CD14-positive monocyte (primary cell): ENCODE measurements at regions not wholly inside any gene's neighbourhood (a gene's known extent, or its start where the extent isn't known, plus 50 kb on each side); places are given as distances from the start of the nearest gene placed in this dataset.

Experiments used
- DNase-seq, 3 donors: peaks; one replicate each; pipeline ENCODE4 v3.0.0-alpha.2; 2011 to 2022
- H2AFZ ChIP-seq: 2 replicates; pipeline ENCODE4 v1.6.0; 2012; ENCODE audit warnings: mild to moderate bottlenecking, low read depth, low read length, inconsistent platforms; ENCODE audit not compliant: insufficient read depth, poor library complexity, severe bottlenecking
- H3K27ac ChIP-seq, 2 donors: 1 replicate in 1 of 2; 2 replicates in 1 of 2; pipeline ENCODE4 v1.5.1; 2012 to 2013; ENCODE audit warnings: low read length in 2 of 2, control low read depth in 1 of 2, inconsistent platforms in 1 of 2, low read depth in 1 of 2, mild to moderate bottlenecking in 1 of 2
- H3K27me3 ChIP-seq, 2 donors: one replicate each; pipeline versions ENCODE4 v1.6.0 to v1.6.1; 2011 to 2013; ENCODE audit warnings: low read length in 2 of 2; ENCODE audit not compliant: control insufficient read depth in 2 of 2, insufficient read depth in 2 of 2
- H3K36me3 ChIP-seq, 2 donors: replicated peaks in 1 of 2; 1 replicate in 1 of 2; 2 replicates in 1 of 2; pipeline versions ENCODE4 v1.5.1 to v1.6.1; 2012 to 2013; ENCODE audit warnings: low read length in 2 of 2, control low read depth in 1 of 2, inconsistent platforms in 1 of 2, mild to moderate bottlenecking in 1 of 2; ENCODE audit not compliant: insufficient read depth in 2 of 2, control insufficient read depth in 1 of 2
- H3K4me1 ChIP-seq, 2 donors: 1 replicate in 1 of 2; 2 replicates in 1 of 2; pipeline versions ENCODE4 v1.5.1 to v1.6.1; 2012 to 2013; ENCODE audit warnings: low read length in 2 of 2, control low read depth in 1 of 2, inconsistent platforms in 1 of 2, mild to moderate bottlenecking in 1 of 2, moderate library complexity in 1 of 2; ENCODE audit not compliant: insufficient read depth in 2 of 2, control insufficient read depth in 1 of 2
- H3K4me2 ChIP-seq: replicated peaks from 2 replicates; pipeline ENCODE3; 2012; ENCODE audit warnings: low read length, moderate library complexity, mild to moderate bottlenecking; ENCODE audit not compliant: poor library complexity, severe bottlenecking; ENCODE audit errors: extremely low read depth
- H3K4me3 ChIP-seq, 3 experiments: fragments of 200-600 bp in 1 of 3; sonication (generic) in 1 of 3; replicated peaks in 1 of 3; 1 replicate in 2 of 3; 2 replicates in 1 of 3; pipeline ENCODE4 v1.5.1; 2011 to 2013; ENCODE audit warnings: low read length in 3 of 3, mild to moderate bottlenecking in 3 of 3, control low read depth in 2 of 3, low read depth in 2 of 3, inconsistent platforms in 1 of 3, moderate library complexity in 1 of 3
- H3K79me2 ChIP-seq: 2 replicates; pipeline ENCODE4 v1.6.0; 2012; ENCODE audit warnings: mild to moderate bottlenecking, control low read depth, inconsistent platforms, low read length, moderate library complexity; ENCODE audit not compliant: insufficient read depth
- H3K9ac ChIP-seq: 2 replicates; pipeline ENCODE4 v1.6.0; 2017; ENCODE audit warnings: low read length, mild to moderate bottlenecking; ENCODE audit not compliant: insufficient read depth, poor library complexity, severe bottlenecking
- H3K9me3 ChIP-seq, 2 donors: replicated peaks in 1 of 2; 1 replicate in 1 of 2; 2 replicates in 1 of 2; pipeline versions ENCODE4 v1.5.1 to v1.6.1; 2012 to 2013; ENCODE audit warnings: low read length in 2 of 2, control low read depth in 1 of 2; ENCODE audit not compliant: control insufficient read depth in 1 of 2, insufficient read depth in 1 of 2
- H4K20me1 ChIP-seq: 2 replicates; pipeline ENCODE4 v1.6.0; 2012; ENCODE audit warnings: mild to moderate bottlenecking, low read length, control low read depth, moderate library complexity; ENCODE audit not compliant: insufficient read depth
- H3K27ac Mint-ChIP-seq, 7 donors: one replicate each; pipeline ENCODE4 v1.8.0; 2020; ENCODE audit warnings: mild to moderate bottlenecking in 7 of 7, mixed read lengths in 7 of 7, moderate library complexity in 6 of 7, inconsistent platforms in 2 of 7
- H3K27me3 Mint-ChIP-seq, 3 donors: one replicate each; pipeline ENCODE4 v1.8.0; 2021 to 2022; ENCODE audit warnings: low read depth in 3 of 3, mild to moderate bottlenecking in 3 of 3, mixed read lengths in 3 of 3, moderate library complexity in 3 of 3, inconsistent platforms in 1 of 3
- H3K36me3 Mint-ChIP-seq, 2 donors: one replicate each; pipeline ENCODE4 v1.8.0; 2020; ENCODE audit warnings: mixed read lengths in 2 of 2, inconsistent platforms in 1 of 2, mild to moderate bottlenecking in 1 of 2
- H3K4me1 Mint-ChIP-seq: one replicate; pipeline ENCODE4 v1.8.0; 2020; ENCODE audit warnings: mild to moderate bottlenecking, mixed read lengths
- H3K4me3 Mint-ChIP-seq, 2 donors: one replicate each; pipeline ENCODE4 v1.8.0; 2020; ENCODE audit warnings: mild to moderate bottlenecking in 2 of 2, mixed read lengths in 2 of 2, moderate library complexity in 1 of 2
- H3K9me3 Mint-ChIP-seq, 7 donors: one replicate each; pipeline ENCODE4 v1.8.0; 2020 to 2022; ENCODE audit warnings: mixed read lengths in 7 of 7, mild to moderate bottlenecking in 6 of 7, moderate library complexity in 6 of 7, inconsistent platforms in 2 of 7
- CTCF ChIP-seq: fragments of 200-600 bp; IDR thresholded peaks from one replicate; pipeline ENCODE4 v1.8.0; 2022; ENCODE audit warnings: antibody characterized with exemption, mild to moderate bottlenecking
- WGBS: methylation state at CpG from one replicate; pipeline ENCODE4 v1.1.5; 2013; ENCODE audit warnings: missing lambda C conversion rate; ENCODE audit not compliant: insufficient coverage; 5-methylcytosine and 5-hydroxymethylcytosine counted together
- intact Hi-C, 2 donors: fragments of 100-400 bp; cut with micrococcal nuclease; formaldehyde crosslinking; loops; one replicate each; pipeline versions ENCODE4 v1.15.0 to v1.15.1; 2023

GRCh38 chr1:214739621-214740238 is 136.7 kb downstream of the CENPF start:
- no peak overlapping the region for H3K27ac Mint-ChIP-seq
- Histone ChIP-seq H3K9me3 (peaks cover 0 to under 1% of the 10 kb centered on the region in 2 donors), H3K36me3 (no peaks in the 10 kb centered on the region)

GRCh38 chr1:214740471-214740870 is 137.5 kb downstream of the CENPF start:
- no peak for DNase-seq
- H3K36me3 ChIP-seq: no peaks in the 10 kb centered on the region
- no peak overlapping the region for H3K4me2 ChIP-seq
- H3K4me1 ChIP-seq: no peaks in the 10 kb centered on the region
- Mint-ChIP-seq H3K9me3 (peaks cover 0 to 4% (median 2%) of the 10 kb centered on the region in 7 donors), H3K27ac (no peak overlapping the region), H3K36me3 (no peaks in the 10 kb centered on the region), H3K4me3 (no peak overlapping the region), H3K27me3 (no peaks in the 10 kb centered on the region), H3K4me1 (no peaks in the 10 kb centered on the region)
- WGBS: no CpG with 5 or more reads among the region's 2 CpGs
- H3K27ac ChIP-seq: no peak overlapping the region
- no peaks in the 10 kb centered on the region for H4K20me1 ChIP-seq
- no peak overlapping the region for H3K4me3 ChIP-seq
- intact Hi-C loops: no loop called here
- H3K9me3 ChIP-seq: no peaks in the 10 kb centered on the region
- H3K27me3 ChIP-seq: no peaks in the 10 kb centered on the region
- H2AFZ ChIP-seq: no peak overlapping the region
- no peak overlapping the region for H3K9ac ChIP-seq
- TF ChIP-seq CTCF: no peak
- no peaks in the 10 kb centered on the region for H3K79me2 ChIP-seq

More at GRCh38 chr1:214739621-214740238, 136.7 kb downstream of the CENPF start:
- no peak overlapping the region for H3K4me3 ChIP-seq
- intact Hi-C loops: no loop called here
- Mint-ChIP-seq H3K4me1 (no peaks in the 10 kb centered on the region), H3K9me3 (peaks cover 0 to 4% (median 2%) of the 10 kb centered on the region in 7 donors), H3K4me3 (no peak overlapping the region), H3K27me3 (no peaks in the 10 kb centered on the region), H3K36me3 (no peaks in the 10 kb centered on the region)
- no peak for TF ChIP-seq CTCF
- DNase-seq: no peak
- H2AFZ ChIP-seq: no peak overlapping the region
- WGBS: no CpG with 5 or more reads among the region's 1 CpG
- H3K4me1 ChIP-seq: no peaks in the 10 kb centered on the region
- no peak overlapping the region for H3K27ac ChIP-seq
- H3K27me3 ChIP-seq: no peaks in the 10 kb centered on the region
- H3K9ac ChIP-seq: no peak overlapping the region
- H3K4me2 ChIP-seq: no peak overlapping the region
- no peaks in the 10 kb centered on the region for H4K20me1 ChIP-seq
- H3K79me2 ChIP-seq: no peaks in the 10 kb centered on the region
